NB4 (cell line): ENCODE measurements at regions not wholly inside any gene's neighbourhood (a gene's known extent, or its start where the extent isn't known, plus 50 kb on each side); places are given as distances from the start of the nearest gene placed in this dataset.

Experiments used
- CTCF ChIP-seq: IDR thresholded peaks from one replicate; pipeline ENCODE4 v1.5.1; 2012; ENCODE audit warnings: low read depth, low read length
- TF ChIP-seq, protein P1 (sequence below): IDR thresholded peaks from 2 replicates; pipeline ENCODE4 v1.6.1; 2011; ENCODE audit warnings: low read depth, low read length

DNA sequence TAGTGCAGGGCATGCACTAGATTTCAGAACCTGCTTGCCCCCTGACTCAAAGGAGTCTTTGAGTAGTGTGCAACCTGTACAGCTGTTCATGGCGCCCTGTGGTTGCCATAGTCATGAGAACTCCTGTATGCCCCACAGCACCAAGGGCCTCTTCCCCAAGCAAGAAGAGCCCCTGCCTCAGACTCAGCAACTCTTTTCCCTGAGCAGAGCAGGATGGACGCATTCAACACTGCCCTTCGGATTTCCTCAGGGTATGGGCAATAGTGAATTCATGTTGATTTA is 89.7 kb upstream of the KLF13 start:
- TF ChIP-seq CTCF, result no peak
- TF ChIP-seq, protein P1, sequence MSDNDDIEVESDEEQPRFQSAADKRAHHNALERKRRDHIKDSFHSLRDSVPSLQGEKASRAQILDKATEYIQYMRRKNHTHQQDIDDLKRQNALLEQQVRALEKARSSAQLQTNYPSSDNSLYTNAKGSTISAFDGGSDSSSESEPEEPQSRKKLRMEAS, result no peak
